ENCODE measurements at regions not wholly inside any gene's neighbourhood (a gene's known extent, or its start where the extent isn't known, plus 50 kb on each side); places are given as distances from the start of the nearest gene placed in this dataset.

DNA sequence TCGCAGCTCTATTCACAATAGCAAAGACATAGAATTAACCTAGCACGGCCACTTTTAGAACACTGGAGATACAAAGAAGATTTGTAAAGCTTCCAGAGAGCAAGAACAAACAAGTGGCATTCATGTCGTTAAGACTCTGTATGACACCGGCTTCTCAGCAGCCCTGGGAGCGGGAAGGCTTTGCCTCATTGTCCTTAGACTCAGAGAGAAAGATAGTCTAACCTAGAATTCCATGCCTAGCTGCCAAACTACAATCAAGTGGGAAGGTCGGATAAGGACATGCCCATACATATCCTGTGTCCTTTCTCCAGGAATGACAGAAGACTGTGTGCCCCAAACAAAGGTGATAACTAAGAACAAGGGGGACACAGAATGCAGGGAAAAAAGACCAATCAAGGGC is 1038.3 kb downstream of the BCL11B start:
- Histone ChIP-seq H3K36me3 (replicated peaks; ENCODE audit: insufficient read depth, low read depth) (no peaks in the 10 kb centered on the region), H3K4me3 (no peak overlapping the region), H2AFZ (no peak overlapping the region), H3K4me1 (ENCODE audit: insufficient read depth) (no peaks in the 10 kb centered on the region), H3K27ac (no peak overlapping the region), H3K4me2 (no peak overlapping the region), H3K79me2 (no peaks in the 10 kb centered on the region), H3K27me3 (no peaks in the 10 kb centered on the region), H4K20me1 (ENCODE audit: insufficient read depth, poor library complexity, severe bottlenecking) (no peaks in the 10 kb centered on the region), H3K9me3 (ENCODE audit: low read depth) (no peaks in the 10 kb centered on the region), H3K9me2 (replicated peaks; ENCODE audit: insufficient read depth) (no peaks in the 10 kb centered on the region)
- DNase-seq (ENCODE audit: low spot score): no peak
- 61% methylated on average over 6 of the region's 6 CpGs for WGBS (ENCODE audit: low lambda C conversion rate, missing lambda C conversion rate)
- no peak for TF ChIP-seq EZH2phosphoT487 (IDR thresholded peaks at IDR 0.05; ENCODE audit: low read depth, severe bottlenecking, unreplicated experiment)
- TF ChIP-seq EZH2 (IDR thresholded peaks at IDR 0.05; ENCODE audit: borderline replicate concordance): no peak
- TF ChIP-seq, protein P1, sequence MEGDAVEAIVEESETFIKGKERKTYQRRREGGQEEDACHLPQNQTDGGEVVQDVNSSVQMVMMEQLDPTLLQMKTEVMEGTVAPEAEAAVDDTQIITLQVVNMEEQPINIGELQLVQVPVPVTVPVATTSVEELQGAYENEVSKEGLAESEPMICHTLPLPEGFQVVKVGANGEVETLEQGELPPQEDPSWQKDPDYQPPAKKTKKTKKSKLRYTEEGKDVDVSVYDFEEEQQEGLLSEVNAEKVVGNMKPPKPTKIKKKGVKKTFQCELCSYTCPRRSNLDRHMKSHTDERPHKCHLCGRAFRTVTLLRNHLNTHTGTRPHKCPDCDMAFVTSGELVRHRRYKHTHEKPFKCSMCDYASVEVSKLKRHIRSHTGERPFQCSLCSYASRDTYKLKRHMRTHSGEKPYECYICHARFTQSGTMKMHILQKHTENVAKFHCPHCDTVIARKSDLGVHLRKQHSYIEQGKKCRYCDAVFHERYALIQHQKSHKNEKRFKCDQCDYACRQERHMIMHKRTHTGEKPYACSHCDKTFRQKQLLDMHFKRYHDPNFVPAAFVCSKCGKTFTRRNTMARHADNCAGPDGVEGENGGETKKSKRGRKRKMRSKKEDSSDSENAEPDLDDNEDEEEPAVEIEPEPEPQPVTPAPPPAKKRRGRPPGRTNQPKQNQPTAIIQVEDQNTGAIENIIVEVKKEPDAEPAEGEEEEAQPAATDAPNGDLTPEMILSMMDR (IDR thresholded peaks at IDR 0.05; ENCODE audit: poor library complexity): no peak

DNA sequence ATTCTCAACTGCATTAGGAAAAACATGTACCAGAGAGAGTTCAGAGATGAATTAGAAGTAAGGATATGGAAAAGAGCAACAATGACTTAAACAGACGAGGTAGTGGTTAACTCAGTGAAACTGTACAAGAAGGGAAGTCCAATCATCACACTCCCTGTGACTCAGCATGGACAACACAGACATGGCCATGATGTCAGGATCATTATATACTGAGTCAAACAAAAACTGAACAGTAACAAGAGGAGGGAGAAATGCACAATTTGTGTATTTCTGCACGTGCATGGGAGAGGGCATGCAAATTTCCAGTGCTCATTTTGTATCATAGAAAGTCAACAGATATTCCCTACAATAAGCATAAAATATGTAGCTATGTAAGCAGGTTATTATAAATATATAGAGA is 1037.8 kb downstream of the BCL11B start:
- no peaks in the 10 kb centered on the region for H3K36me3 ChIP-seq (replicated peaks; ENCODE audit: insufficient read depth, low read depth)
- DNase-seq (ENCODE audit: low spot score): no peak
- H4K20me1 ChIP-seq (ENCODE audit: insufficient read depth, poor library complexity, severe bottlenecking): no peaks in the 10 kb centered on the region
- TF ChIP-seq EZH2phosphoT487 (IDR thresholded peaks at IDR 0.05; ENCODE audit: low read depth, severe bottlenecking, unreplicated experiment) (no peak), EZH2 (IDR thresholded peaks at IDR 0.05; ENCODE audit: borderline replicate concordance) (no peak)
- TF ChIP-seq, protein P1 (IDR thresholded peaks at IDR 0.05; ENCODE audit: poor library complexity): no peak
- no peaks in the 10 kb centered on the region for H3K27me3 ChIP-seq
- H3K4me3 ChIP-seq: no peak overlapping the region
- WGBS (ENCODE audit: low lambda C conversion rate, missing lambda C conversion rate): 82% methylated on average over 2 of the region's 2 CpGs
- no peak overlapping the region for H2AFZ ChIP-seq
- H3K27ac ChIP-seq: no peak overlapping the region
- no peaks in the 10 kb centered on the region for H3K79me2 ChIP-seq
- no peak overlapping the region for H3K4me2 ChIP-seq
- H3K9me3 ChIP-seq (ENCODE audit: low read depth): no peaks in the 10 kb centered on the region
- H3K9me2 ChIP-seq (replicated peaks; ENCODE audit: insufficient read depth): no peaks in the 10 kb centered on the region
- H3K4me1 ChIP-seq (ENCODE audit: insufficient read depth): no peaks in the 10 kb centered on the region

DNA sequence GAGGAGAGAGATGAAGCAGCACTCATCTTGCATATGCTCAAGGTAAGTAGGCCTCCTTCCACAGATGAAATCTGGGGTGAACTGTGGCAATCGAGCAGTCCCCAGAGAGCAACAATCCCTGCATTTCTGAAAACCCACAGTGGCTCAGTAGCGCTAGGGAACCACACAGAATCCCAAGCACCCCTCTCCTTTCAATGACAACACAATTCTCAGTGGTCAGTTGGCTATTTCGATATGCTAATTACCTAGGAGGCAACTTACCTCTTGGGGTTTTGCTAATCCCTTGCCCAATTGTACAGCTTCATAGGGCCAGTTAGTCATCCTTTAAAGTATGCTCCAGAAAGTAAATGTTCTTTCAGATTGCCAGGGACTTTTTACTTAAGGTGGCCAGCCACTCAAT is 1035.7 kb downstream of the BCL11B start:
- H3K4me1 ChIP-seq (ENCODE audit: insufficient read depth): no peaks in the 10 kb centered on the region
- no peaks in the 10 kb centered on the region for H4K20me1 ChIP-seq (ENCODE audit: insufficient read depth, poor library complexity, severe bottlenecking)
- H3K4me2 ChIP-seq: no peak overlapping the region
- no peak overlapping the region for H2AFZ ChIP-seq
- WGBS (ENCODE audit: low lambda C conversion rate, missing lambda C conversion rate): 92% methylated on average over 3 of the region's 3 CpGs
- H3K79me2 ChIP-seq: no peaks in the 10 kb centered on the region
- no peaks in the 10 kb centered on the region for H3K9me3 ChIP-seq (ENCODE audit: low read depth)
- TF ChIP-seq EZH2phosphoT487 (IDR thresholded peaks at IDR 0.05; ENCODE audit: low read depth, severe bottlenecking, unreplicated experiment): no peak
- TF ChIP-seq, protein P1 (IDR thresholded peaks at IDR 0.05; ENCODE audit: poor library complexity): no peak
- TF ChIP-seq EZH2 (IDR thresholded peaks at IDR 0.05; ENCODE audit: borderline replicate concordance): no peak
- DNase-seq (ENCODE audit: low spot score): no peak
- H3K27me3 ChIP-seq: no peaks in the 10 kb centered on the region
- H3K9me2 ChIP-seq (replicated peaks; ENCODE audit: insufficient read depth): no peaks in the 10 kb centered on the region
- no peak overlapping the region for H3K4me3 ChIP-seq
- no peaks in the 10 kb centered on the region for H3K36me3 ChIP-seq (replicated peaks; ENCODE audit: insufficient read depth, low read depth)
- no peak overlapping the region for H3K27ac ChIP-seq

DNA sequence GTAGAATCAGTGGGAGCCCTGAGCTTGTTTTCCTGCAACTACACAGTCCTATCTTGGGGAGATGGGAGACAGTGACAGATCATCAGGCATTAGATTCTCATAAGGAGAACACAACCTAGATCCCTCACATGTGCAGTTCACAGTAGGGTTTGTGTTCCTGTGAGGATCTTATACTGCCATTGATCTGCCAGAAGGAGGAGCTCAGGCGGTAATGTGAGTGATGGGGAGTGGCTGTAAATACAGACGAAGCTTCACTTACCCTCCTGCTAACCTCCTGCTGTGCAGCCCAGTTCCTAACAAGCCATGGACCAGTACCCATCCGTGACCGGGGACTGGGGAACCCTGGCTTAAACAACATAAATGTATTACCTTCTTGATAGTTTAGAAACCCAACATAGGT is 1034.1 kb downstream of the BCL11B start:
- WGBS (ENCODE audit: low lambda C conversion rate, missing lambda C conversion rate): 66% methylated on average over 4 of the region's 4 CpGs
- H4K20me1 ChIP-seq (ENCODE audit: insufficient read depth, poor library complexity, severe bottlenecking): no peaks in the 10 kb centered on the region
- DNase-seq (ENCODE audit: low spot score): no peak

More for the DNA sequence above, 1034.1 kb downstream of the BCL11B start:
- H3K79me2 ChIP-seq: no peaks in the 10 kb centered on the region
- TF ChIP-seq, protein P1 (IDR thresholded peaks at IDR 0.05; ENCODE audit: poor library complexity): no peak
- TF ChIP-seq EZH2 (IDR thresholded peaks at IDR 0.05; ENCODE audit: borderline replicate concordance) (no peak), EZH2phosphoT487 (IDR thresholded peaks at IDR 0.05; ENCODE audit: low read depth, severe bottlenecking, unreplicated experiment) (no peak)
- no peak overlapping the region for H3K4me3 ChIP-seq
- H3K4me2 ChIP-seq: no peak overlapping the region
- no peak overlapping the region for H3K27ac ChIP-seq
- no peaks in the 10 kb centered on the region for H3K4me1 ChIP-seq (ENCODE audit: insufficient read depth)
- H3K9me3 ChIP-seq (ENCODE audit: low read depth): no peaks in the 10 kb centered on the region
- H3K27me3 ChIP-seq: no peaks in the 10 kb centered on the region
- H2AFZ ChIP-seq: no peak overlapping the region
- no peaks in the 10 kb centered on the region for H3K36me3 ChIP-seq (replicated peaks; ENCODE audit: insufficient read depth, low read depth)
- no peaks in the 10 kb centered on the region for H3K9me2 ChIP-seq (replicated peaks; ENCODE audit: insufficient read depth)
